Spleen (tissue), 7 donors: ENCODE measurements at regions not wholly inside any gene's neighbourhood (a gene's known extent, or its start where the extent isn't known, plus 50 kb on each side); places are given as distances from the start of the nearest gene placed in this dataset.

Experiments used
- CTCF ChIP-seq, 11 experiments: fragments of 200-600 bp in 7 of 11; fragments of 450-650 bp in 4 of 11; sonication (generic) in 4 of 11; IDR thresholded peaks in 8 of 11; conservative IDR thresholded peaks in 3 of 11; 1 replicate in 7 of 11; 2 replicates in 4 of 11; pipeline versions ENCODE4 v1.4.0 to v1.8.0; 2016 to 2021; ENCODE audit warnings: antibody characterized with exemption in 11 of 11, inconsistent platforms in 4 of 11, mild to moderate bottlenecking in 1 of 11
- POLR2A ChIP-seq, 3 donors: fragments of 450-650 bp; IDR thresholded peaks; one replicate each; pipeline ENCODE4 v1.5.1; 2017; ENCODE audit warnings: antibody characterized with exemption in 3 of 3, mild to moderate bottlenecking in 1 of 3
- POLR2AphosphoS5 ChIP-seq, 3 donors: sonication (generic); formaldehyde crosslinking; IDR thresholded peaks; one replicate each; pipeline ENCODE4 v1.5.1; 2017; ENCODE audit warnings: antibody characterized with exemption in 3 of 3
- donor health status: DM: no; HTN: no; CAD: no; lungs with moderate emphysema.
- donor health status: DM: no; HTN: no; CAD: no.
- donor health status: DM: no; HTN: no; CAD: no.

GRCh38 chr3:140827894-140828293 is 113.7 kb upstream of the SLC25A36 start:
- TF ChIP-seq CTCF (IDR thresholded peaks at IDR 0.05 in 8 of 11, conservative IDR thresholded peaks at IDR 0.05 in 3 of 11) = no peak
- no peak for TF ChIP-seq POLR2A (IDR thresholded peaks at IDR 0.05)
- no peak for TF ChIP-seq POLR2AphosphoS5 (IDR thresholded peaks at IDR 0.05)
